ENCODE measurements at regions not wholly inside any gene's neighbourhood (a gene's known extent, or its start where the extent isn't known, plus 50 kb on each side); places are given as distances from the start of the nearest gene placed in this dataset.

DNA sequence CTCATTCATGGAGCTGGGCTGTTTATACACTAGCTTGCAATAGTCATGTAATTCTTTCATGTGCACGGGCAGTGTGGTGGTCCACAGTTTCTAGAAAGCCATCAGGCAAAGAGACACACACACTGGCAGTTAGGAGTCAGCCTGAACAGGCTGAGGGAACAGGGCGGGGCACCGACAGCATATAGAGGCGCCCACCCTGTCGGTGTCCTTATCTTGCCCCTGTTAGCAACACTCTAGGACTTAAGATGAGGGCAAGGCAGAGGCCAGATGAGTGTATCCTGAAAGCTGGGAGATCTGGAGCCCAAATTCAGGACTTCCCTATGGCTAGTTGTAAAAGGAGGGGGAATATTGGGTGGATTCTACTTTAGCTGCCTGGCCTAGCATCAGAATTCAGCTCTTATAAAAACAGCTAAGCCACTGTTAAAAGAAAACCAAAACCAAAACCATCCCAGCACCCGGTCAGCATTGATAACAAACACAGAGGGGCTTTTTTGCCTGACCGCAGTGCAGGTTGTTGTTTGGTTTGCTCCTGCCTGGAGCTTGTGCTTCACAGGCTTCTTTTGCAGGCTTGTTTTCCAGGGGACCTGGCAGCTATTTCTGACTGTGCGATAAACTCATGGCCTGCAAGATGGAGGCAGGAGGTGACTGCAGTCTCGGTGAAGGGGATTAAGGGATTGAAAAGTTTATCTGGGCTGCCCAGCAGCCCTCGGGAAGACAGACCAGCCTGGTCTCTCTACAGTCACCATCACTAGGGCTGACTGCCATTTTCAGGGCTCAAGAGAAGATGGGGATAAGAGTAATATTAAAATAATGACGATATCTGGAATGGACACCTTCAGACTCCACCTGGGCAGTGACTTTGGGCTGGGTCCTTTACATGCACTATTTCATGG is 638.9 kb downstream of the MID1IP1 start:
- Histone ChIP-seq H3K18ac (ENCODE audit: insufficient read length, low read depth, low read length) (no peak overlapping the region), H3K14ac (ENCODE audit: insufficient read depth, low read length) (no peak overlapping the region; the same call in 1 of the 2 replicates), H4K8ac (replicated peaks; ENCODE audit: insufficient read length, low read depth, low read length) (no peak overlapping the region), H3K9ac (ENCODE audit: extremely low read depth, insufficient read length, low read length) (no peak overlapping the region), H3K27me3 (ENCODE audit: insufficient read depth, low read length) (no peaks in the 10 kb centered on the region), H3K56ac (ENCODE audit: insufficient read length, low read depth, low read length) (no peak overlapping the region), H3K23ac (ENCODE audit: insufficient read length, low read depth, low read length) (no peak overlapping the region), H3K79me1 (ENCODE audit: insufficient read depth, low read depth, low read length, poor library complexity, severe bottlenecking) (no peaks in the 10 kb centered on the region), H3K4me1 (ENCODE audit: insufficient read depth, low read length) (peaks cover 3% of the 10 kb centered on the region; the same call in 1 of the 2 replicates), H2BK15ac (ENCODE audit: low read depth, low read length) (no peak overlapping the region), H3K79me2 (ENCODE audit: insufficient read depth, low read length) (no peaks in the 10 kb centered on the region), H2BK120ac (ENCODE audit: low read depth, low read length, poor library complexity, severe bottlenecking) (no peak overlapping the region), H3T11ph (ENCODE audit: low read length) (no peak overlapping the region), H3K9me3 (ENCODE audit: control insufficient read depth, low read depth, low read length) (no peaks in the 10 kb centered on the region), H3K27ac (ENCODE audit: insufficient read length, low read depth, low read length) (no peak overlapping the region), H3K4me2 (ENCODE audit: insufficient read depth, insufficient read length, low read length) (no peak overlapping the region), H3K4ac (ENCODE audit: low read depth, low read length) (no peak overlapping the region), H3K23me2 (ENCODE audit: insufficient read length, low read depth, low read length, poor library complexity, severe bottlenecking) (no peaks in the 10 kb centered on the region), H4K20me1 (ENCODE audit: control insufficient read depth, insufficient read depth, insufficient read length) (no peaks in the 10 kb centered on the region), H2BK12ac (ENCODE audit: insufficient read length, low read depth, low read length) (no peak overlapping the region), H2BK20ac (ENCODE audit: low read depth, low read length, poor library complexity, severe bottlenecking) (no peak overlapping the region), H4K91ac (ENCODE audit: insufficient read length, low read depth, low read length) (no peak overlapping the region), H2AFZ (ENCODE audit: low read length) (no peak overlapping the region), H2BK5ac (ENCODE audit: insufficient read length, low read length) (no peak overlapping the region), H2AK5ac (ENCODE audit: insufficient read length, low read length) (no peak overlapping the region), H4K5ac (ENCODE audit: insufficient read length, low read depth, low read length) (no peak overlapping the region)
- TF ChIP-seq, protein P1, sequence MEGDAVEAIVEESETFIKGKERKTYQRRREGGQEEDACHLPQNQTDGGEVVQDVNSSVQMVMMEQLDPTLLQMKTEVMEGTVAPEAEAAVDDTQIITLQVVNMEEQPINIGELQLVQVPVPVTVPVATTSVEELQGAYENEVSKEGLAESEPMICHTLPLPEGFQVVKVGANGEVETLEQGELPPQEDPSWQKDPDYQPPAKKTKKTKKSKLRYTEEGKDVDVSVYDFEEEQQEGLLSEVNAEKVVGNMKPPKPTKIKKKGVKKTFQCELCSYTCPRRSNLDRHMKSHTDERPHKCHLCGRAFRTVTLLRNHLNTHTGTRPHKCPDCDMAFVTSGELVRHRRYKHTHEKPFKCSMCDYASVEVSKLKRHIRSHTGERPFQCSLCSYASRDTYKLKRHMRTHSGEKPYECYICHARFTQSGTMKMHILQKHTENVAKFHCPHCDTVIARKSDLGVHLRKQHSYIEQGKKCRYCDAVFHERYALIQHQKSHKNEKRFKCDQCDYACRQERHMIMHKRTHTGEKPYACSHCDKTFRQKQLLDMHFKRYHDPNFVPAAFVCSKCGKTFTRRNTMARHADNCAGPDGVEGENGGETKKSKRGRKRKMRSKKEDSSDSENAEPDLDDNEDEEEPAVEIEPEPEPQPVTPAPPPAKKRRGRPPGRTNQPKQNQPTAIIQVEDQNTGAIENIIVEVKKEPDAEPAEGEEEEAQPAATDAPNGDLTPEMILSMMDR (conservative IDR thresholded peaks at IDR 0.05) = no peak
- no peak overlapping the region for H3K4me3 Mint-ChIP-seq
- peaks cover 5 to 7% (median 5%) of the 10 kb centered on the region in 3 experiments; a peak in 6 of 7 replicates for H3K36me3 Mint-ChIP-seq (ENCODE audit: insufficient read depth in 1 of 3, low read depth in 3 of 3)
- peaks cover 13 to 20% of the 10 kb centered on the region in 2 experiments for H3K4me1 Mint-ChIP-seq
- no peak for DNase-seq
- H3K27ac Mint-ChIP-seq = no peak overlapping the region; a peak in 2 of 7 replicates
- peaks cover 64 to 73% of the 10 kb centered on the region in 2 experiments for H3K9me3 Mint-ChIP-seq
- peaks cover 8% of the 10 kb centered on the region for H3K27me3 Mint-ChIP-seq (ENCODE audit: low read depth)
- no CpG with 5 or more reads among the region's 11 CpGs for WGBS (ENCODE audit: extremely low coverage, insufficient read length, low lambda C conversion rate)

All from H9 (cell line).